Stimulated activated CD8-positive, alpha-beta memory T cell treated with anti-CD3 and anti-CD28 coated beads, Interleukin-12 subunit alpha, Interleukin-12 subunit beta, amount 100 ng/mL, for 1 hour (primary cell): ENCODE measurements at regions not wholly inside any gene's neighbourhood (a gene's known extent, or its start where the extent isn't known, plus 50 kb on each side); places are given as distances from the start of the nearest gene placed in this dataset.
"Not testable (repeated sequence)": the region's sequence is repeated elsewhere in the genome, so short reads cannot be mapped to it uniquely, and the experiment has no call there.

Source experiments
- DNase-seq: peaks from one replicate; pipeline ENCODE4 v3.0.0-alpha.2; 2020; ENCODE audit warnings: low read depth

DNA sequence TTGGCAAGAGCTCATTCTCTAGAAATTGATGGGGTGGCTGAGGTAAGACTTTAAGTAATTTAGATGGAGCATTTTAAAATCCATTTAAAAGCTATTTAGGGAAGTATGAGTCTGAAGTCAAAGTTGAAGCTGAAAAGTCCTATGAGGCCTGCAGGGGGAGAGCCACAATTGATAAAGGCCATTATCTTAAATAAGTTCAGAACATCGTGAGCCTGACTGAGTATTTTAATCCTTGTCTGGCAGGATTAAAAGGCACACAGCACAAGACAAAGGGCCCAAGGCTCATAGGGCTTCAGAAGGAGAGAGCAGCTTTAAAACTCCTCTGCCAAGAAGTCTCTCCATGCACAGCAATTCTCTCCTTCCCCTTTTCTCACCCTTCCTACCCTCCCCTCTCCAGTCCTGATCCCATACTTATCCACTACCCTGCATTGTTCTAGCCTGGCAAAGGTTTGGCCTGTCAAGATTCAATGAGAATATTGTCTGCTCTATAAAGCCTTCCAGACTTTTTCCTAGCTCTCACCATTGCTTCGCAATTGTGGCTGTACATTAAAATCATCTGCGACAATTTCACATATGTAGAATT is 1312.9 kb downstream of the FAM181B start:
- no peak for DNase-seq

DNA sequence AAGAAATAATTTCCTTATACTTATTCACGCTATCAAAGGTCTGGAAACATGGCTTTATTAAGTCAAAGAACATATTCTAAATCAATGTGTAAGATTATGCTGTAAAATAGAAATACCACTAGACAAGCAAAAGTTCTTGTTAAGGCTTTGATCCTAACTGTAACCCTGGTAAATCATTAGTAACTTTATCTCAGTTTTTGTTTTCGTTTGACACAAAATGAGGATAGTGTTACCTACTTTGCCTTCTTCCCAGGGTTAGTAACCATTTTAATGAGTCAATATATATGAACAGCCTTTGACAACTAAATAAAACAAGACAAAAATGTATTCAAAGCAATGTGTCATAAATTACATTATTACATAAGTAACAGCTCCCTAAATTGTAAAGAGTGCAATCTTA is 1336.3 kb downstream of the FAM181B start:
- DNase-seq: no peak

DNA sequence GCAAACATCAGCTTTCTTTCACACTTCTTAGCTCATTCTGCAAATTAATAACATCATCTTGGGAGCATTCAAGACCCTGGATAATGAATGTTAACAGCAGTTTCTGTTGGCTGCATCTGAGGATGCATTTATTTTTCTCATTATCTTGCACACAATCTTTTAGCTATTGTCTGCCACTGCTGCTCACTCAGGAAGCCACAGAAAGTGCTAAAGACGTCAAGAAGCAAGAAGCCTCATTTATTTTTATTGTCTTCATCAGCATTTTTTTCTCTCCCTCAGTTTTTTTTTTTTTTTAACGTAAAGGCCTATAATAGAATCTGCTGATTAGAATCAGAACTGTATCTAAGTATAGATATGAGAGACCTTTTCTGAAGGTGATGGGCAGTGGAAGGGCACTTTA is 1339.4 kb downstream of the FAM181B start:
- DNase-seq: no peak

DNA sequence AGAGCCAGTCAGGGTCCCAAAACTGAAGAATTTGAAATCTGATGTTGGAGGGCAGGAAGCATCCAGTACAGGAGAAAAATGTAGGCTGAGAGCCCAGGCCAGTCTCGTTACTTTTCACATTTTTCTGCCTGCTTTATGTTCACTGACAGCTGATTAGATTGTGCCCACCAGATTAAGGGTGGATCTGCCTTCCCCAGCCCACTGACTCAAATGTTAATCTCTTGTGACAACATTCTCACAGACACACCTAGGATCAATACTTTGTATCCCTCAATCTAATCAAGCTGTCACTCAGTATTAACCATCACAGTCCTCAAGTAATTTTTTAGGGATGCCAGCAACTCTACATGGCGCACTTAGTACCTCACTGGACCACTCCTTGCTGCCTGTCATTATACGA is 1345.3 kb downstream of the FAM181B start:
- no peak for DNase-seq

DNA sequence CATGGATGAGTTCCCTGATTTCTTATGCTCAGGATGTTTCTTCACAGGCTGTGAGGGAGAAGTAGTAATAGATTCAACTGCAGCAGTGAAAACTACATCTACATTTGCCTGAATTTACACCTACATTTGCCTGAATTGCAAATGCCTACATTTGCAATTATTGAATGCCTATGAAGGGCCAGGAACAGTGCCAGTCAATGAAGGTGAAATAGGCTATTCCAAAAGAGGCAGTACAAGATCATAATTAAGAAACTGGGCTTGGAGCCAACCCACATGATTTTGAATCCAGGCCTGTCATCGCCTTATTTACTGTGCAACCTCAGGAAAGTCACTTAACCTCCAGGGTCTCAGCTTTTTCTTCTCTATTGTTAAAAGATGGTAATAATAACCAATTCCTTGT is 1353.3 kb downstream of the FAM181B start:
- no peak for DNase-seq

DNA sequence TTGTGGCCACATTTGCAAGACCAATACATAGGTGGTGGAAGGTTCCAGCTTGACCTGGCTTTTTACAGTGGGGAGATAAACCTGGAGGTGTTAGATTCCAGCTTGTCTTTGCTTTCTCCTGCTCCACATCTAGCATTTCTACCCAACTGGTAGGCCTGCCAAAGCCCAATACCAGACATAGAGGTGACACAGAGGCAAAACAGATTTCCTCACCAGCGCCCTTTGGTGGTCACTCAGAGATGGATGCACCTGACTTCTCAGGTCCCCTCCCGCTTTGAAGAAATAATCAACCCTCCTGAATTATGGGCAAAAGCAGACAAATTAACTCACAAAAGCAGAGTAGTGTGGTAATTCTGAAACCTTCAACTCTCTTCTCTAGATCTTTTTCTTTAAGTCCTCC is 1356.2 kb downstream of the FAM181B start:
- DNase-seq: no peak

DNA sequence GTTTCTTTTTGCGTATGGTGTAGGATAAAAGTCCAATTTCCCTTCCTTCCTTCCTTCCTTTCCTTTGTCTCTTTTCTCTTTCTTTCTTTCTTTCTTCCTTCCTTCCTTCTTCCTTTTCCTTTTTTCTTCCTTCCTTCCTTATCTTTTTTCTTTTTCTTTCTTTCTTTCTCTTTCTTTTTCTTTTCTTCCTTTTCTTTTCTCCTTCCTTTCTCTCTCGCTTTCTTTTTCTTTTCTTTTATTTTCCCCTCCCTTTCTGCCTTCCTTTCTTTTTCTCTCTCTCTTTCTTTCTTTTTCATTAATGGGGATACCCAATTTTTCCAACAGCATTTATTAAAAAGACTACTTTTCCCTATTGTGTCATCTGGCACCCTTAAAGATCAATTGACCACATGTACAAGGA is 1359.7 kb downstream of the FAM181B start:
- no peak for DNase-seq

DNA sequence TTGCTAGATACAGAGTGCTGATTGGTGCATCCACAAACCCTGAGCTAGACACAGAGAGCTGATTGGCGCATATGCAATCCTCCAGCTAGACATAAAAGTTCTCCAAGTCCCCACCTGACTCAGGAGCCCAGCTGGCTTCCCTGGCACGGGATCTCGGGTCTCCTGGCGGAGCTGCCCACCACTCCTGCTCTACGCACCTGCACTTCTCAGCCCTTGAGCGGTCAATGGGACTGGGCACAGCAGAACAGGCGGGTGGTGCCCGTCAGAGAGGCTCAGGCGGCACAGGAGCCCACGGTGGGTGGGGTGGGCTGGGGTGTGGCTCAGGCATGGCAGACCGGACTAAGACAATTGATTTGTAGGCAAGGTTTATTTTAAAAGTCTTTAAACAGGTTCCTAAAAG is 1365.5 kb downstream of the FAM181B start:
- DNase-seq: no peak

DNA sequence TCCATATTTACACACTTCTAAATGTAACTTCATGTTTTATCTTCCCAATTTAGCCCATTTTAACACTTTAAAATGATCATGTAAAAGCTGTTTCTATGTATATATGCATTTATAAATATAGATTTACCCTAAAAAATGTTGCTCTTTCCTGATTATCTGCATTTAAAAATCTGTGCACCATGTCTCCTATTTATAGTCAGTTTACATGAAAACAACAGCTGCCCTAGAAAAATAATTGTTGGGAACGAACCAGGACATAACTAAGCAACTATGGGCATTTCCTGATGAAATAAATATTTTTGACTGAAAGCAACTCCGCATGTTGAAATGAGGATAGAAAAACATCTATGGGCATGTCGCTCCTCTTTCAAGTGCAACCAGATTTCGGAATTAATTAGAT is 1368.2 kb downstream of the FAM181B start:
- no peak for DNase-seq

DNA sequence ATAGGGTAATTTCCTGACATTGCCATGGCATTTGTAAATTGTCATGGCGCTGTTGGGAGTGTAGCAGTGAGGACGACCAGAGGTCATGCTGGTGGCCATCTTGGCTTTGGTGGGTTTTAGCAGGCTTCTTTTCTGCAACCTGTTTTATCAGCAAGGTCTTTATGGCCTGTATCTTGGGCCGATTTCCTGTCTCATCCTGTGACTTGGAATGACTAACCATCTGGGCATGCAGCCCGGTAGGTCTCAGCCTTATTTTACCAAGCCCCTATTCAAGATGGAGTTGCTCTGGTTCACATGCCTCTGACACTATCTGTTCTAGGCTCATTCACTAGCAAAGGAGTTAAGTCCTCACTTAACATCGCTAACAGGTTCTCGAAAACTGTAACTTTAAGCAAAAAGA is 1374.2 kb downstream of the FAM181B start:
- DNase-seq: no peak

DNA sequence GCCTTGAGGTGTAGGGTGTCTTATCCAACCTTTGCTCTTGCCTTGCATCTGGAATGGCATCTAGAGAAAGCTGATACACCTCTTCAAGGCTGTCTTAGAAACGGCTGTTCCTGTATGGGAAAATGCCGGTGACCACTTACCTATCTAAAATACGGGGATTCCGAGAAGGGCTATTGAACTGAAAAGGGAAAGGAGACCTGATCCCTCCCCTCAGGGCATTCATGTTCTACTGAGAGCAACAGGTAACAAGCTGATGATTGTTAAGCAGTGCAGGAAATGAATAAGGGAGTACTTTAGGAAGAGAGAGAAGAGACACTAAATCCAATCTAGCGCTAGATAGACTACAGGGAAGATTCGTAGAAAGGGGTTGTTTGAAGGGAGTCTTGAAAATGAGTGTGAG is 1388.1 kb downstream of the FAM181B start:
- no peak for DNase-seq

DNA sequence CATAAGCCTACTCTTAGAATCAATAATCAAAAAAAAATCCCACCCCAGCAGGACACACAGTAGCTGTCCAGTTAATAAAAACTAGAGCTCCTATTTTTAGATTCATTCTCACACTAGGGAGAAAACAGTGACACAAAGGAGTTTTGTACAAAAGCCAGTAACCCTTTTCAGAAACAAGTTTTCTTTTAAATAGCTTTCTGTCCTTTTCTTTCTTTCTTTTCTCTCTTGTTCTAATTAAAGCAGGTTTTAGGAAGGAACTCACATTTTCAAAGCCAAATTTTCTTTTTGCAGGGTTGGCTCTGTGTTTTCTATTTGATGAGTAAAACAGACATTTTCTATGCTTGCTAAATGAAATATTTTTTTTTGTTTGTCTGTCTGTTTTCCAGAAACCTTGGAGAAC is 1390.7 kb downstream of the FAM181B start:
- DNase-seq: no peak

DNA sequence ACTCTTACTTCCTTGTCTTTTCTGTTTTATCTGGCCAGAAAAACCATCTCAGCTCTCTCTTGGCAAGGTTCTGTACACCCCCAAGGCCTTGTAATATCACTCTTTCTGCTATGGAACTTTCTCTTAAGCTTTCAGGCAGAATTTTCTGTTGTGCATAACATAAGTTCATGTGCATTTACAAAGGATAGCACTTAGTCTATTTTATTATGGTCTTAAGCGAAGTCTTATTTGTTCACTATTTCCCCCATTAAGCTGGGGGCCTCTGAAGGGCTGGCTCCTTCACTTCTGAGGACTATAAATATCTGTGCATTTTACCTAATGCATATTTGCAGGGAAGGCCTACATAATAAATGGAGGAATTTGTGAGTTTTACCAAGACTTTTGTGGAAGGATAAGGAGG is 1393.4 kb downstream of the FAM181B start:
- no peak for DNase-seq

DNA sequence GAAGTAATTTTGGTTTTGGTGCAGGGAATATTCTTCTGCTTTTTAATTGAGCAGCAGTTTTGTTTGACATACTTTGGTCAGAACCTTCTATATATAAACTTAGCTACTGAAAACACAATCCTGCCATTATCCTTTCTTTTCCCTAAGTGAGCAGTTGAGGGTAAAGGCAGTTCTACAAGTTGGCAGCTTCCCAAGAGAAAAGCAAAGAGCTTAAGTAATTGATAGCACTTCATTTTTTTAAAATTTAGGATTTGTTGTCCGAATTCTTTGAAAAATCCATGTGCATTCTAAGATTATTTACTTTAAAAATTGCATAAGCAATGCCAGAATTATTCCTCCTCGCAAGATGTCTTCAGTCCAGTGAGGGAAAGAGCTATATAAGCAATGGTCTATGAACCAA is 1394.1 kb downstream of the FAM181B start:
- DNase-seq: no peak

DNA sequence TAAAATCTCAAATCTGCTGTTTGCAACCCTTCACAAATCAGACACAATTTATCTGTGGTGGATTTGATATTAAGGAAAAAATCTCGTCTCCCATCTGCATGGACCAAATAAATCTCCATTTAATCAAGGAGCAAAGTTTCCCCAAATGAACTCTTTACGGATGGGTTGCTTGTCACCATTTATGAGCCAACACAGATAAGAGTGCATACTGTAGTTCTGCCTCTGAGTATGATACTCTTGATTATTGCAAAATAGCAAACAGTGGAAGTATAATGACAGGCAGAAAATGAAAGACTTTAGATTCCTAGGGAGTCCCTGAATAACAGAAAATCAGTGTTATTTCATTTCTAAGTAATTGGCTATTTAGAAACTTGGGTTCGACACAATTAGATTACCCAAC is 1395.9 kb downstream of the FAM181B start:
- DNase-seq: no peak

DNA sequence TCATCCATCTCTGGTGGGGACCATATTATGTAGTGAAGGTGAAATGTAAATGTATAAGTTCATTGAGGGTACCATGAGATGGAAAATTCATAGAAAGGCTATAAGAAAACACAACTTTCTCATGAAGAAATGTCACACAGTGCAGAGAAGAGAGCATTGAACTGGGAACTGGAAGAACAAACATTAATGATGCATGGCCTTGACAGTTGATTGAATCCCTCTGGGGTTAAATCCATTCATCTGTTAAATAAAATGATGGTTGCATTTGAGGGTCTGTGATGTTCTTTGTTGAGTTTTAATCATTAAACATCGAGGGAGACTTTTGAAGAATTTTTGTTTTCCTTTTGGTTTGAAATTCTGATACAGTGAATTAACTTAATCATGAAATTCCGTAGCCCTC is 1401.4 kb downstream of the FAM181B start:
- DNase-seq: no peak

DNA sequence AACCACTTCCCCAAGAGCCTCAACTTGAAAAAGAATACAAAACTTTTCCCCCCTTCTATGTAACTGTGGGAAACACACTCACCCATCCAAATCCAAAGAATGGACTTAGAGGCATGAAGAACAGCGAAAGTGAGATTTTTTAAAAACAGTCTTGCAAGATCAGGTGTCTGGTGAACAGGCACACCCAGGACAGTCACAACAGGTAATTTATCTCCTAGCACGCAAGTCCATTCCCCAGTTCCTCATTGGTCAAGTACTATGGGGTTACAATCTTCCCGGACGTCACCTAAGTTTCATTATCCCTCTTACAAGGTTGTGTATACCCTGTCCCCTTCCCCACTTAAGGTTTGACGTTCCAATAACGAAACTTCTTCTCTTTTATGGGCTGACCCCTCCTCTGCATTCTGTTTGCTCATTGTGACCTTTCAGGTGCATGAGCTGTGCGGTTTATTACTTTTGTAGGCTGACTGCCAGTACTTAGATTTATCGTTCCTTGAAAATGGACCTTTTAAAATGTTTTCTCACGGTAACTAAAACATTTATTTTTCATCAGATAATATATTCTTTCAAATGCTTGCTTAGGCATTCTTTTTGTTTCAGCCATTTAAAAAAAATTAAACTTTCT is 1401.9 kb downstream of the FAM181B start:
- DNase-seq: no peak

DNA sequence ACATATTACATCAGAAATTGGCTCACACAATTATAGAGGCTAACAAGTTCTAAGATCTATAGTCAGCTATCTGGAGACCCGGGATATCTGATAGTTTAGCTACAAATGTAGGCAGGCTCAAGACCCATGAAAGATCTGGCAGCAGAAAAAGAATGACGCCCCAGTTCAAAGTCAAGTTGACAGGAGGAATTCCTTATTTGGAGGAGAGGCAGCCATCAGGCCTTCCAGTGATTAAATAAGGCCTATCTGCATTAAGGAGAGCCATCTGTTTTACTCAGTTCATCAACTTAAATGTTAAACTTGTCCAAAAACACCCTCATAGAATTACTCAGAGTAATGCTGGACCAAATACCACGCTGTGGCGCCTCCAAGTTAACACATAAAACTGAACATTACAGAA is 1402.6 kb downstream of the FAM181B start:
- no peak for DNase-seq

DNA sequence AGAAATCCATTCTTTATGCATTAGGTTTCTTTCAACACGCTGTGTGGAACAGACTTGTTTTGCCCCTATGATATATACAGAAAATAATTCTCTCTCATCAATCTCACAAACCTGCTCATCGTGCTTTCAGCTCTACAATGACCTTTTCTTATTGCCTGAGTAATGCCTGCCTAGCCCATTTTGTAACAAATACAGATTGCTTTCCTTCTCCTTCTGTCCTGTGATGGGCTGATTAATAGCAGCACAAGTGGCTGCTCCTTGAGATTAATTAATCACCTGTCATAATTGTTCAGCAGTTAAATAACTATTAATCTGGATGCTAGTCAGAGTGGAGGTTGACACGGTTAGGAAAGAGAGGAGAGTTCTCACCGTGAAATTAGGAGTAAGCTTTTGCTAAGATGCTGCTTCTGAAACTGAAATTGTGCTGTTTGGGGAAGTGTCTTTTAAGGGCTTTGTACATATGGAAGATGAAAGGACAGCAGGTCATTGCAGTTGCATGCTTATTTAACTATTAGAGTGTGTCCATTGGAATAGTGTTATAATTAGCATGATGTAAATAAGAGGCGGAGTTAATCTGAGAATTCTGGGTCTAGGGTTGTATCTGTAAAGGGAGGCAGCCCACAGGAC is 1430.5 kb downstream of the FAM181B start:
- DNase-seq: no peak

DNA sequence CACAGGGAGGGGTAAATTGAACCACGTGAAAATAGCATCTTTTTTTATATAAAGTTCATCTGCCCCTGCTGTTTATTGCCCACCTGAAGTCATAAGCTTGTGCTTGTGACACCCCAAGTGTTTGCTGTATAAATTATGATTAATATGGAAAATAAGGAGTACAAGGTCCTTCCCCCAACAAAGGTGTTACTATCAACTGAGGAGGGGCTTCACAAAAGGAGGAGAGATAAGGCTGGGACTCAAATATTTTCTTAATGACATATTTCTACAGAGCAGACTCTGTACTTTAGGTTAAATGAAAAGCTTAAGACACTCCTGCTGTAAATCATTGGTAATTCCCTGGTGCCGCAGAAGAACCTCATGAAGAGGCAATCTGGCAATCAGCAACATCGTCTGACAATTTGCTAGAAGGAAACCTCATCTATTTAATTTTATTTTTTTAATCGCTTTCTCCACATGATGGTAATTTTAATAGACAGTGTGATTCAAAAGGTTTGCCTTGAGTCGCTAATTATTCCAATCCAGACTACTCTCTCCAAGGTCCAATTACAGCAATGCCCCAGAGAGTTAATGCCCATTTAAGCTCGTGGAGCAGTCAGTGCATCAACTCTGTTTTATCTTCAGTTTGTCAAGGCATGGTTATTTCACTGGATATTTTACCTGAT is 1432.4 kb downstream of the FAM181B start:
- no peak for DNase-seq

DNA sequence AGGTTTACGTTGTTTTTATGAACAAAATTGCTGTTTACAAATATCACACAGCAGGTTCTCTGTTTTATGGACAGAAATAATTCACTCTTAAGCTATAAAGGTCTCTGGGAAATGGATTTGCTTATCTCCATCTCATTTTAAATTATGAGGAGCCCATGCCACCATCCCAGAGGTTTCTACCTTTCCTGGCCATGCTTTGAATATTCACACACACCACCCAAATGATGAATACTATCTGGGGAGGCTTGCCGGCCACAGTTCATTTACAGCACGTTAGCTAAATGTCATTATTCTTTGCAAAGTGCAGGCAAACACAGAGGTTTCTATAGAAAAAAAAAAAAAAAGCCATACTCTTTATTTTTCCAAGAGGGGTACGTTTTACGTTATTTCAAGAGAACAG is 1446.7 kb downstream of the FAM181B start:
- DNase-seq: no peak

DNA sequence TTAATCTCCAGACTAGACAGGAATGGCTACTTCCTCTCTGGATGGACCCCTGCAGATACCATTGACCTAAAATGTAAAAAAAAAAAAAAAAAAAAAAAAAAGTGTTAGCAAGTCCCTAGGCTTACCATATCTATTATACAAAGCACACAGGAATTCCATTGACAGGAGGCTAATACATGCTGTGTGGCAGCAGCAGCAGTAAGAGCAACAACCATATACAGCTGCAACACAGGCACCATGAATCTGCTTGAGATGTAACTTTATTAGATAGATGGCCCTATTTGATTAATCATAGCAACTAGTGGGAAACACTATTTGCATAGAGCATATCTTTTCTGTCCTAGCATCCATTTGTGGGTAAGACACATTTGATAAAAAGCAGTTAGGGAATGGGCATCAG is 1447.1 kb downstream of the FAM181B start:
- DNase-seq: no peak

DNA sequence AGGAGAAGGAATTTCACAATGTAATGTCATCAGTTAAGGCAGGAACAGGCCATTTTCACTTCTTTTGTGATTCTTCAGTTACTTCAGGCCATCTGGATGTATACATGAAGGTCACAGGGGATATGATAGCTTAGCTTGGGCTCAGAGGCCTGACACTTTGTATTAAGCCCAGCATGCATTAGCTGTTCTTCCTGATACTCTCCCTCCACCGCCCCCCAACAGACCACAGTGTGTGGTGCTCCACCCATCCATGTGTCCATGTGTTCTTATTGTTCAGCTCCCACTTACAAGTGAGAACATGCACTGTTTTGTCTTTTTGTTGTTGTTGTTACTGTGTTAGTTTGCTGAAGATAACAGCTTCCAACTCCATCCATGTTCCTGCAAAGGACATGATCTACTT is 1453.4 kb downstream of the FAM181B start:
- not testable (repeated sequence) for DNase-seq

DNA sequence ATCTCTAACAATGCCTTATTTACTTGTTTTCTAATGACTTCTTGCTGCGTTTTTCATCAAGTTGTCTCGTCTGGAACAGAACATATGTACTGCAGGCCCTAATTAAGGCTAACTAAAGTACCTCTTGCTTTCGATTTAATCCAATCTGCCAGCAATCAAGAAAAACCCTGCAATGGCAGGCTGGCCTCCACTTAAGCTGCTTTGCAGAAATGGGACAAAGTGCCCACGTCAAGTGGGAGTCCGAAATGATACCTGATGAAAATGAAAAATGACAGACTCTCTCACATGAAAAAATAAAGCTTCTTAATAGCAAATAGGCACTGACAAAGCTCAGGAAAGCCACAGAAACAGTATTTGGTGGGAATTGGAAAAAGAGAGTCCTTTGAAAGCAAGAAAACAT is 1454.7 kb downstream of the FAM181B start:
- DNase-seq: no peak
